ENCODE measurements at regions not wholly inside any gene's neighbourhood (a gene's known extent, or its start where the extent isn't known, plus 50 kb on each side); places are given as distances from the start of the nearest gene placed in this dataset.

- Histone ChIP-seq H3K27ac (ENCODE audit: low read depth, low read length) (no peak overlapping the region), H3K4me3 (ENCODE audit: low read length) (no peak overlapping the region), H3K9me3 (ENCODE audit: control insufficient read depth, insufficient read depth, low read length) (no peaks in the 10 kb centered on the region), H4K20me1 (ENCODE audit: control insufficient read depth, insufficient read depth, low read depth, low read length) (no peaks in the 10 kb centered on the region), H3F3A (ENCODE audit: control insufficient read depth, insufficient read depth) (no peaks in the 10 kb centered on the region), H3K4me1 (ENCODE audit: control insufficient read depth, low read length) (no peaks in the 10 kb centered on the region), H3K79me2 (ENCODE audit: control insufficient read depth, low read length) (no peaks in the 10 kb centered on the region), H3K36me3 (ENCODE audit: control insufficient read depth, low read length) (no peaks in the 10 kb centered on the region), H3K4me2 (ENCODE audit: low read length) (no peak overlapping the region), H3K27me3 (ENCODE audit: control insufficient read depth, low read length) (no peaks in the 10 kb centered on the region), H3K9me2 (replicated peaks; ENCODE audit: control insufficient read depth, low read length) (no peaks in the 10 kb centered on the region)
- TF ChIP-seq, protein P1, sequence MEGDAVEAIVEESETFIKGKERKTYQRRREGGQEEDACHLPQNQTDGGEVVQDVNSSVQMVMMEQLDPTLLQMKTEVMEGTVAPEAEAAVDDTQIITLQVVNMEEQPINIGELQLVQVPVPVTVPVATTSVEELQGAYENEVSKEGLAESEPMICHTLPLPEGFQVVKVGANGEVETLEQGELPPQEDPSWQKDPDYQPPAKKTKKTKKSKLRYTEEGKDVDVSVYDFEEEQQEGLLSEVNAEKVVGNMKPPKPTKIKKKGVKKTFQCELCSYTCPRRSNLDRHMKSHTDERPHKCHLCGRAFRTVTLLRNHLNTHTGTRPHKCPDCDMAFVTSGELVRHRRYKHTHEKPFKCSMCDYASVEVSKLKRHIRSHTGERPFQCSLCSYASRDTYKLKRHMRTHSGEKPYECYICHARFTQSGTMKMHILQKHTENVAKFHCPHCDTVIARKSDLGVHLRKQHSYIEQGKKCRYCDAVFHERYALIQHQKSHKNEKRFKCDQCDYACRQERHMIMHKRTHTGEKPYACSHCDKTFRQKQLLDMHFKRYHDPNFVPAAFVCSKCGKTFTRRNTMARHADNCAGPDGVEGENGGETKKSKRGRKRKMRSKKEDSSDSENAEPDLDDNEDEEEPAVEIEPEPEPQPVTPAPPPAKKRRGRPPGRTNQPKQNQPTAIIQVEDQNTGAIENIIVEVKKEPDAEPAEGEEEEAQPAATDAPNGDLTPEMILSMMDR (IDR thresholded peaks at IDR 0.05; ENCODE audit: low read depth, low read length, poor library complexity, severe bottlenecking), result no peak
- TF ChIP-seq EZH2phosphoT487 (IDR thresholded peaks at IDR 0.05; ENCODE audit: borderline replicate concordance, low read length), result no peak
Measured at GRCh38 chr2:100716581-100716980, 103.4 kb upstream of the NPAS2 start.

GRCh38 chr2:100718065-100718629 is 101.8 kb upstream of the NPAS2 start:
- Histone ChIP-seq H4K20me1 (ENCODE audit: control insufficient read depth, insufficient read depth, low read depth, low read length) (no peaks in the 10 kb centered on the region), H3K9me2 (replicated peaks; ENCODE audit: control insufficient read depth, low read length) (no peaks in the 10 kb centered on the region), H3K27ac (ENCODE audit: low read depth, low read length) (no peak overlapping the region), H3K27me3 (ENCODE audit: control insufficient read depth, low read length) (no peaks in the 10 kb centered on the region), H3F3A (ENCODE audit: control insufficient read depth, insufficient read depth) (no peaks in the 10 kb centered on the region), H3K4me3 (ENCODE audit: low read length) (no peak overlapping the region), H3K36me3 (ENCODE audit: control insufficient read depth, low read length) (no peaks in the 10 kb centered on the region), H3K4me1 (ENCODE audit: control insufficient read depth, low read length) (no peaks in the 10 kb centered on the region), H3K9me3 (ENCODE audit: control insufficient read depth, insufficient read depth, low read length) (no peaks in the 10 kb centered on the region), H3K4me2 (ENCODE audit: low read length) (no peak overlapping the region), H3K79me2 (ENCODE audit: control insufficient read depth, low read length) (no peaks in the 10 kb centered on the region)
- TF ChIP-seq EZH2phosphoT487 (IDR thresholded peaks at IDR 0.05; ENCODE audit: borderline replicate concordance, low read length), result no peak
- TF ChIP-seq, protein P1 (IDR thresholded peaks at IDR 0.05; ENCODE audit: low read depth, low read length, poor library complexity, severe bottlenecking), result no peak

DNA sequence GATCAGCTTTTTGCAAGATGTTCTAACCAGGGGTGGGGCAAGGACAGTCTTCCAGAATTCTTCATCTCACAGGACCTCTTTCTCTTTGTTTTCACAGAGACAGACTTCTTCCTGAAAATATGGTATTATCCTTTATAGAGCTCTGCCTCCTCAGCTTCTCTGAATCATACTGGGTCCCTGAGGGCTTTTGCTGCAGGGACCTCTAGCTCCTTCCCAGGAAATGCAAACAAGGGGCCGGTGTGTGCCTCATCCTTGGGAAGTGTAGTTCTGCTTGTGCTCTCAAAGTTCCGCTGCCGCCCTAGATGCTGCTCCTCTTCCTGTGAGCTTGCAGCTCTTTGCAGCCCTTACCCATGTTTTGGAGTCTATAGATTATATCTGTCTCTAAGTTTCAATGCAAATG is 99.5 kb upstream of the NPAS2 start:
- Histone ChIP-seq H4K20me1 (ENCODE audit: control insufficient read depth, insufficient read depth, low read depth, low read length) (no peaks in the 10 kb centered on the region), H3K9me2 (replicated peaks; ENCODE audit: control insufficient read depth, low read length) (no peaks in the 10 kb centered on the region), H3F3A (ENCODE audit: control insufficient read depth, insufficient read depth) (no peaks in the 10 kb centered on the region), H3K36me3 (ENCODE audit: control insufficient read depth, low read length) (no peaks in the 10 kb centered on the region), H3K4me2 (ENCODE audit: low read length) (no peak overlapping the region), H3K27ac (ENCODE audit: low read depth, low read length) (no peak overlapping the region), H3K9me3 (ENCODE audit: control insufficient read depth, insufficient read depth, low read length) (no peaks in the 10 kb centered on the region), H3K27me3 (ENCODE audit: control insufficient read depth, low read length) (no peaks in the 10 kb centered on the region), H3K4me3 (ENCODE audit: low read length) (no peak overlapping the region), H3K4me1 (ENCODE audit: control insufficient read depth, low read length) (no peaks in the 10 kb centered on the region), H3K79me2 (ENCODE audit: control insufficient read depth, low read length) (no peaks in the 10 kb centered on the region)
- TF ChIP-seq, protein P1 (IDR thresholded peaks at IDR 0.05; ENCODE audit: low read depth, low read length, poor library complexity, severe bottlenecking), result no peak
- no peak for TF ChIP-seq EZH2phosphoT487 (IDR thresholded peaks at IDR 0.05; ENCODE audit: borderline replicate concordance, low read length)
